NOMO-1 treated with dmso at 0.1 percent for 144 hours (cell line): ENCODE measurements at regions not wholly inside any gene's neighbourhood (a gene's known extent, or its start where the extent isn't known, plus 50 kb on each side); places are given as distances from the start of the nearest gene placed in this dataset.

Experiments
- DNase-seq: peaks from one replicate; lab custom pipeline; 2025; ENCODE audit not compliant: unreplicated experiment; lab: John Stamatoyannopoulos, UW

DNA sequence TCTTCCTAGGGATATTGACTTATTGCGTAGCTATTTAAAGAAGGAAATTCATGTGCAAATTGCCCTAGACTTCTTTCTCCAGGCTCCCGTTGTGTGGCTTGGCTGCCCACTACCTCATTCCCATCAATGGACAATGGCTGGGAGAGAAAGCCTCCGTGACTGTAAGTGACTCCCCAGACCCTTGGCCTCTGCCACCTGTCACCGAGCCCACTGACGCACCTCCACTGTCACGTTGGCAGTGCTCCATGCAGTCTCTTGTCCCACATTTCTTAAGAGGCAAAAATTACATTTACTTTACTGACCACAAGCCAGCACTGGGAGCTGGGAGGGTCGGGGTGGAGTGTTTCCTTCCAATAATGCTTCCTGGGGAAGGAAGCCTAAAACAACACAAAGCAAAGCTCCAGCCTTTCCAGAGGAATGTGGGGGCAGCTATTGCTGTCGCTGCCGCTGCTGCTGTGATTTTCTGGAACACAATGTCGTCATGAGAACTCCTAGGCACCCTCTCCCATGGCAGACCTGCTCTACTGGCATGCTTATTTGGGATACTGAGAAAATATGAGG, 89.7 kb upstream of the STEAP1B start:
- DNase-seq: no peak

DNA sequence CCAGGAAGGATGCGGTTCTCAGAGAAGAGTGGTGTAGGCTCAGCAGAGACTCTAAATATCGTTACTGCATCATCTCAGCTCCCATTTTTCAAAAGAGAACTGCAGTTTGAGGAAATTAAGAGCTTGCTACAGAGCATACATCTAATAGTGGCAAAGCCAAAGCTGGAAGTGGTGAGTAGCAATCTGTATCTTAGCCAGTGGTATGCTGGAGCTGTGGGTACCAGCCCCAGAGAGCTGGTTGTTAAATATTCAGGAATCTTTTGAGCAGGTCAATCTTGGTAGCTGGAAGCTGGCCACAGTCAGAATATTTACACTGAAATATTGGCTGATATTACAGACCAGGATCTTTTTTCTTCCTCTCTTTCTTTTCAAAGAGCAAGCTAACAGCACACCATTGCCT, 88.4 kb upstream of the STEAP1B start:
- no peak for DNase-seq

DNA sequence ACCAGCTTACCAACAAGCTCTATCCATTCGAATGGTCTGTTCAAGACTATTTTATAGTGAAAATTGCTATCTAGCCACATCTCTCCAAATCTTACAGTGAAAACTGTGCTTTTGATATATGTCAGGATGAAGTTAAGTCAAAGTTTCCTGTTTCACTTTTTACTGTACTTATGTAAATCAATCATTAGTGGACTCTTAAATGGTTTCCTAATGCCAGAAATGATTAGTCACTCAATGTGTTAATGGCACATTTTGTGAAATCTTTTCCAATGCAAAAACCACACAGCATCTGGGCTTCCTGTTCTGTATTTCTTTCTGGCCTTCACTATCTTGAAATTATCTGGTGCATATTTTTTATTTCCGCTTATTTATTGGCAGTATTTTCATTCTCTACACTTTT, 87.3 kb upstream of the STEAP1B start:
- peak; percentile 23 for DNase-seq

DNA sequence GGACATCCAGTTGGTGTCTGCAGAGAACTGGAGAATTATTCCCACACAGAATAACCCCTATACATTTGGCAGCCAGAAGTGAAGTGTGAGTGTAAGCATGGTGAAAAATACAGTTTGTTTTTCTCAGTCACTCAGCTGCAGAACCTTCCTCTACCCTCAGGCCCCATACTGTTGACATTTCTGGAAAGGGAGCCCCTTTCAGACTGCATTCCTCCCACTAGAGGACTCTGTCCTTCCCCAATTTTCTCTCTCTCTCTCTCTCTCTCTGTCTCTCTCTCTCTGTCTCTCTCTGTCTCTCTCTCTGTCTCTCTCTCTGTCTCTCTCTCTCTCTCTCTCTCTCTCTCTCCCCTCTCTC, 86.8 kb upstream of the STEAP1B start:
- no peak for DNase-seq

DNA sequence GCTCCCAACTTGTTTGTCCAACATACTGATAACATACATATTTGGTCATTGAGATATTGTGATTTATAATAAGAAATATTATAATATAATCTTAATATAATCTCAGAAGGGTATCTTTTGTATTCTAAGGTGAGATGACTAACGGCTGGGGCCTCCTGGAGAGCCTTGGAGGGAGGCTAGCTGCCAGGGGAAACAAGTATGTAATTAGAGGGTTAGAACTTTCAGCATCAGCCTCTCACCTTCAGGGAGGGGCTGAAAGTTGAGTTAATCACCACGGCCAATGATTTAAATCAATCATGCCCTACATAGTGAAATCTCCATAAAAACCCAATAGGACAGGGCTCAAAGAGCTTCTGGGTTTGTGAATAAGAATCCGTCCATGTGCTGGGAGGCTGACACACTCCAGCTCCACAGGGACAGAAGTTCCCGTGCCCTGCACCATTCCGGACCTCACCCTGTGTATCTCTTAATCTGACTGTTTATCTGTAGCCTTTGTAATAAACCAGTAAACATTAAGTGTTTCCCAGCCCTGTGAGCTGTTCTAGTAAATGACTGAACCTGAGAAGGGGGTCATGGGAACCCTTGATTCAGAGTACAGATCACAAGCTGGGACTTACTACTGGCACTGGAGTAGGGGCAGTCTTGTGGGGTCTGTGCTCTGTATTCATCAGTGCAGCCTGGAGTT, 86.3 kb upstream of the STEAP1B start:
- no peak for DNase-seq

DNA sequence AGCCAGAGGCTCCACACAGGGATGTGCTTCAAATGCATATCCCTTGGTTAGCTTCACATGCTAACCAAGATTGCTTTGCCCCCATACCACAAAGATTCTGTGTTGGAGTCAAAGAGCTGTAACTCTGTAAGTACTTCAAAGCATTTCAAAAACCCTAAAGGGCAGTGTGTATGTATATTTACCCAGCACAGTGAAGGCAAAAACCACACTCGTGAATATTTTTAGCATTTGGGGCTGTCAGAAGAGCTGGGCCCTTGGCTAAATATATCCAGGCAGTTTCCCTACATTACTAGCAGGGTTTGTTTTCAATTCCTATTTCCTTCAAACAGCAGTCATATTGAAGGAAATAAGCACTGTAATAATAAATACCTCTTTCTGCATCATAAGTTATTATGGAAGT, 84.2 kb upstream of the STEAP1B start:
- peak; percentile 36 for DNase-seq

DNA sequence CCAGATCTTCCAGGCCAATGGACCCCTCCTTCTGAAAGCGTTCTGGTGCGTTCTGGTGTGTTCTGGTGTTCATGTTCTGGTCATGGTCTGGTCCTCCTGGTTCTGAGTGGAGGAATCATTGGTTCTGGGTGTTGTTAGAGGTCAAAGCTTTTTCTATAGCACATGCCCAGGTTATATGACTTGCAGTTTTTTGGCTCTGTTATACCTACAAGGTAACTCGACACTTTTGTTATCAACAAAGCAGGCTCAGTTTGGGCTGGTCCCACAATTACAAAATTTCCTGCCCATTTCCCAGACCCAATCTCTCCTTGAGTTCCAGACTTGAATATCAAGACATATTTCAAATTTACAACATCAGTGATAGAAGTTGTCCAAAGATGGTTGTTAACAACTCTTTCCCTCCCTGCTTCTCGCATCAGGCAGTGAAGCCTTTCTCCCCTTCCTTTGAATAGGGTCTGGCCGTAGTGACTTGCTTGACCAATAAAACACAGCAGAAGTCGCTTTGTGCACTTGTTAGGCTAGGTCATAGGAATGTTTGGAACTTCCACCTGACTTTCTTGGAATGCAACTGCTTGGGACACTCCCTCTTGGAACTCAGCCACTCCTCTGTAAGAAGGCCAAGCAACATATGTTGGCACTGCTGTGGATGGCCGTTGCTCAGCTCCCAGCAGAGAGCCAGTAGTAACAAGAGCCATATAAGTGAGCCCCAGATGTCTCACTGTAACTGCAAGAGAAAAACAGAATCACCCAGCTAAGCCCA, 83.1 kb upstream of the STEAP1B start:
- no peak for DNase-seq

DNA sequence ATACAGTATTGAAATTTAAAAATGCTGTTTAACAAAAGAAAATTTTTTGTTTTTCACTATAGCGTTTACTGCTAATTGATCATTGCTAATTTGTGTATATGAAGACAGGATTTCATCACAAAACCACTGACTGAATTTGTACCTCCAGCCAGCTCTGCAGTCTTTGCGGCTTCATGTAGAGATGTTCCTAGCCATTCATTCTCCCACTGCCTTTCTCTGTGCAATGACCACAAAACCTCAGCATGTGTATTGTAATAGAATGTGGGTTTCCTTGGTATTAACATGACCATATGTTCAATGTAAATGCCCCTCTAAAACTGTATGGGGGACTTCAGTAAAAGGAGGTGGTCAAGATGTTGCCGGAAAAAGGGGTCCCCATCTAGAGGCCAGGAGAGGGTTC, 81.1 kb upstream of the STEAP1B start:
- DNase-seq: peak; percentile 69

DNA sequence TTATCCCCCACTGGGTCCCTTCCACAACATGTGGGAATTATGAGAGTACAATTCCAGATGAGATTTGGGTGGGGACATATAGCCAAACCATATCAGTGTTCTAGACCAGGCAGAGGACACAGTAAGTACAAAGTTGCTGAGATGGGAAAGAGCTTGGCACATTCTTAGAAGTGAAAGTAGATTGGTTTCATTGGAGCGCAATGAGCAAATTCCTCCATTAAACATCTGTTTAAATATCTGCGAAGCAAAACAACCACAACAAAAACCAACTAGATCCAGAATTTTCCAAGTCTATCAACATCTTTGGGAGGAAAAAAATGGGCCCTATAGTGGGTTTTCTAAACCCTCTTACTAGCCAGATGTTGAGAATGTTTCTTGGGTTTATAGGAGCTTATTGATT, 80.0 kb upstream of the STEAP1B start:
- no peak for DNase-seq

DNA sequence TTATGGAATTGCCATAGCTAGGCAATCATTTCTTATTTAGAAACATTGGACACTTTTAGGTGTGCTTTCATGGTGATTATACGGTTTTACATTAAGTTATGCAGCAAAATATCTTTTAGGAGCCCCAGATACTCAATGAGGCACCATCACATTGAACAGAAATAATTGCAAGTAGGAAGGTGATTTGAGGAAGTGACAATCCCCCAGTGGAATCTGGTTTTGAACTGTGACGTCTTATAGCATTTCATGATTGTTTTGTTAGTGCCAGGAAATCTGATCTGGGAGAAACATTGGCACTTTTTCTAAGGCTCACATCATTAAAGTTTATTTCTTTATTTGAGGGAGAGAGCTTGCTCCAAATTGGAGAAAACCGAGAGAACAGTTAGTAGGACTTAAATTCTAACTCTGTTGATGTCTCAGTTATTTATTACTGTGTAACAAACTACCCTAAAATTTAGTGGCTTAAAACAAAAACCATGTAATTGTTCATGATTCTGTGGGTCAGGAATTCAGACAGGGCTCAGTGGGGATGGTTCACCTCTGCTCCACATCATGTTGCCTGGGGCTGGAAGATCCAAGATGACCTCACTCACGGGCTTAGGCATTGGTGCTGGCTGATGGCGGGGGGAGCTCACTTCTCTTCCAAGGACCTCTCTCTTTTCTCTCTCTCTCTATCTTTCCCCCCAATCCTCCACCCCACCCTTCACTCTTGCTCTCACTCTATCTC, 78.2 kb upstream of the STEAP1B start:
- no peak for DNase-seq

DNA sequence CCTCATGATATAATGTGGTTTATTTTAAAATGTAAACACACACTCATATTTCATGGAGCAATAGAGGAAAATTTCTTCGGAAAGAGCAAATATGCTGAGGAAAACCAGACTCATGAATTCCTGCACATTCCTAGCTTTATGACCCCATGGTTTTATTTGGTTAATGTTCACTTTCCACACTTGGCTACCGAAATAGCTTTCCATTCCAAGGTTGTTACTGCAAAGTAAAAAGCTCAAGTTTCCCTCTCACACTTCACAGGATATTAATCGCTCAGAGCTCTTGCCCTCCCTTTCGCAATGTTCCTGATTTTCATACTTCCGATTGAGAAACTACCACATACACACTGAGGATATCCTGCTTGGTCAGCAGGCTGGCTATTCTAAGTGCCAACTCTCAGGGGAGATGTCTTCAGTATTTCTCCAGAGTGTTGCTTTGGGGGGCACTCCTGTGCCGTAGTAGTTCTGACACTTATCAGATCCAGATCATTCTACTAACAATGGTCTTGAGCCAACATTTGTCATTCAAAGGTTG, 77.5 kb upstream of the STEAP1B start:
- peak; percentile 77 for DNase-seq

DNA sequence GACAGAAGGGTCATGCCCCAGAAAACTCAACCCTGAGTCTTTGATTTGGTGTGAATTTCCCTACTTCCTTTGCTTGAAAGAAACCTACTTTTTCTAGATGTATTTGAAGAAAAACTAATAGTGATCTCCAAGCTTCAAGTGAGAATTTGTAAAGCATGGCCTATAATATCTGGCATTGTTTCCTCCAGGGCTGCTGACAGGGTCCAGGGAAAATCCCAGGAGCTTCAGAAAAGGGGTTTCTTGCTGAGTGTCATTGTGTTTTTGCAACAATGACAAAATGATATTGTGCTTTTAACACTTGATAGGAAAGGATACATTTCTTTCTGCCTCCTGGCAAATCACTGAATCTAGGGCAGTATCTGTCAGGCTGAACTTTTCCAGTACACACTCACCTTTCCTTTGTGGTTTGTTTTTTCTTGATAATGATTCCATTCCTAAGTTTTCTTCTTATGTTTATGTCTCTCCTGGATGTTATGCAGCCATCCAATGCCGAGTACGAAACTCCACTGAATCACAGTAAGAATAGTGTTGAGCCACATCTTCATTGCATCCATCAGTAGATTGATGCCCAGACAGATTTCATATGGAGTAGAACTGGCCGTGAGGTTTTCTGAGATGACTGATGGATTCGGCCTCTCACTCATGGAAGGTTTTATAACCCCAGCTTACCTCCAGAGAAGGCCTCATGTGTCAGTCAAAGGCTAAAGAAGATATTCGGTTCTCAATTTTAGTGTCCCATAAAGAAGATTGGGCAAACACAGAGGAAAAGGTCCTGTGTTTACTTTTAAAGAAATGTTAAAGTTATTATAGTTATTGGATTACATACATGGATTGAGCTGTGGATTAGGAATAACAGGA, 76.9 kb upstream of the STEAP1B start:
- no peak for DNase-seq

DNA sequence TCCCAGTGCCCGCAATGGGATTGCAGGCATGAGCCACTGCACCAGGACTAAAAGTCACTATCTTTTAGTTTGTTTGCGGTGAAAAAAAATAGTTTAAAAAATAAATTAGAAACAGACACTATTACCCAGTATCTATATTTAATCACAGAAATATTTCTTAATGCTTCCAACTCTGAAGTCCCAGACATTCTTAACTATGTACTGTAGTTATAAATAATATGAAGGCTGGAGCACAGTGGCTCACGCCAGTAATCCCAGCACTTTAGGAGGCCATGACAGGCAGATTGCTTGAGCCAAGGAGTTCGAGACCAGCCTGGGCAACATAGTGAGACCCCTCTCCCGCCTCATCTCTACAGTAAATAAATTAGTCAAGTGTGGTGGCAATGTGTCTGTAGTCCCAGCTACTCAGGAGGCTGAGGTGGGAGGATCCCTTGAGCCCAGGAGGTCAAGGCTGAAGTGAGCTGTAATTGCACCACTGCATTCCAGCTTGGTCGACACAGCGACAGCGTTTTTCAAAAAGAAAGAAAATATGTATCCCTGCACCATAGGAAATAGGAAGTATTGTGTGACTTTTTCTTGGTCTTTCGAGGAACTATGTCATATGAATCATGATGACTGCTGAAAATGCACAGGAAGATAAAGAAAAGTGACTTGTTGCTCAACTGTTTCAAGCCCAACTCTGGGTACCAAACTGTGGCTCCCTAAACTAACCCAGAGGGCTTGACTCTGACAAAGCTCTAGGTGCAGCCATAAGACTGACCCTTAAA, 74.9 kb upstream of the STEAP1B start:
- peak; percentile 20 for DNase-seq

DNA sequence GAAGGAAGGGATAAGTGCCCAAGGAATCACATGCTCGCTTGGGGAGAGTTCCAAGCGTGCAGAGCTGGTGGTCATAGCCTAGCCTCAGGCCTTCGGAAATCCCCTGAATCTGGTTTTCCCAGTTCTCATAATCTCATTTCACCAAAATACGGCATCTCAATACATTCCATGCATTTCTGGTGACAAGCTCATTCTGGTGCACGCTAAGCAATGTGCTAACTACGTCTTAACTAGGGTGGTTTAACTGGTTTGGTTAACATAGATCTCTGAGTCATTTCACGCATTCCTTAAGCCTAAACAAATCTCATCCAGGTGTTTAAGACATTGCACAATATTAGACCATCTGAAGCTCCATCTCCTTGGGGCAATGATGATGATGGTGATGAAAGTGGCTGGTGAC, 72.9 kb upstream of the STEAP1B start:
- no peak for DNase-seq

DNA sequence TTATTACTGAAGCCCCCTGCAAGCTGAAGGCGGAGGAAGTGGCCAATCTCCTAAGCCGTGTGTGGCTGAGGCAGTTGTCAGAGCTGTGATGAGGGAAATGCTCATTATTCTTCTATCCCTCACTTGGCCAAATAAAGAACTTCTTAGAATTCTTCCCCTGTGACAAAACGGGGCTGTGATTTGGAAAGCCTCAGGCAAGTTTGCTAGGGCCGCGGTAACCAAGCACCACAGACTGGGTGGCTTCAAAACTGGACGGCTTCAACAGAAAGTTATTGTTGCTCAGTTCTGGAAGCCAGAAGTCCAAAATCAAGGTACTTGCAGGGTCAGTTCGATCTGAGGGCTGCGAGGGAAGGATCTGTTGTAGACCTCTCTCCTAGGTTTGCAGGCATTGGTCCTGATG, 72.3 kb upstream of the STEAP1B start:
- no peak for DNase-seq

DNA sequence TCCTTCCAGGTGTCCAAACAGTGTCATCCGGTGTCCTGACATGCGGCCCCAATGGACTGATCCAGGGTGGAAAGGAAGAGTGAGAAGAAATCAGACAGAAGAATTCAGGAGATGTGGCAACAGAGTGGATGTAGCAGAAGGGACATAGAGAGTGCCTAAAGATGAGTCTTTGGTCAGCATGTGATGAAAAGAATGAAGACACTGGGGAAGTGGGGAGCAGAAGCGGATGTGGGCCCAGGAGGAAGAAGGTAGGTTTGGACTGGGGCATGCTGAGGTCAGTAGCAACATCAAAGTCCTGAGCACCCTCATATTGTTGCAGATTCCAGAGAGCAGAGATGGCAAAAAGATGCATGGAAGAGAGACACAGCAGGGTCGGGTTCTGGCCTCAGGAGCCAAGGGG, 71.8 kb upstream of the STEAP1B start:
- peak; percentile 26 for DNase-seq

DNA sequence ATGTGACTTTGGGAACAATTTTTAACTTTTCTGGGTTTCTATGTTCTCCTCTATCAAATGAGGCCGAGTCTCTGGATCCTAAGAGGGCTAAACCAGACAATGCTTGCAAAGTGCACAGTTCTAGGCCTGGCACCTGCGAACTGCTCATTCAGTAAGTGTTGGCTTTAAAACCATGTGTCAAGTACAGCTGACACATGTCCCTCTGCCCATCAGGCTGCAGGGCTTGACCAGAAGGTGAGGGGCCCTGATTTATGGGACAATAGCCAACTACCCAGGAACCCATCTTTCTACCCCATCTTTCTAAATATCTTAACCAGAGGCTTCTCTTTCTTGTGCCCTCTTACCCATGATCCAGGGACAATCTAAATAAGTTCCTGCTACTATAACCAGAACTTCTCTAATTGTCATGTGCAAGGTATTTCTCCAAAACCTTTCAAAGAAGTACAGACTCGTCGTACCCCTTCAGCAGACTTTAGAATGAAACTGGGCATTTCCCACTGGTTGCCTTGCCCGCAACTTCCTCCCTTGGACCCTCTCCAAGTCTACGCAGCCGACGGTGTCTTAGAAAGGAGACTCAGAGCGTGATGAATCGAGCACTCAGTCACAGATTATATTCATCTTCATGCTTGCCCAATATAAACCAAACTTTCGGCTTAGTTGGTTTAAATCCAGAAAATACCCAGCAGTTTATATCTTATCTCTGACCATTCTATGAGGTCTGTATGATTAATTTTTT, 69.8 kb upstream of the STEAP1B start:
- DNase-seq: peak; percentile 44

DNA sequence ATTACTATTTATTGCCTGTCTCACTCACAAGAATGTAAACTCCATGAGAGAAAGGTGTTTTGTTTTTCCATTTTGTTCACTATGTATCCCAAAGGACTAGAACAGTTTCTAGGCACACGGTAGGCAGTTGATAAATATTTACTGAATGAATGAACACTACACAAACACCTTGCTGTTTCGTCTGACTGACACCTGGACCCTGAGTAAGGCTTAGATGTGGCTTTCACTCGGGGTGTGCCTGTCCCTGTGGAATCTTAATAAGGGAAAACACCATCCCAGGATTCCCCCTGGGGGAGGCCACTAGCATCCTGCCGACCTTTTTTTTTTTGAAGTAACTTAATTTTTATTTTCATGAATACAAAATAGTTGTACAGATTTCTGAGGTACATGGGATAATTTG, 66.6 kb upstream of the STEAP1B start:
- no peak for DNase-seq

DNA sequence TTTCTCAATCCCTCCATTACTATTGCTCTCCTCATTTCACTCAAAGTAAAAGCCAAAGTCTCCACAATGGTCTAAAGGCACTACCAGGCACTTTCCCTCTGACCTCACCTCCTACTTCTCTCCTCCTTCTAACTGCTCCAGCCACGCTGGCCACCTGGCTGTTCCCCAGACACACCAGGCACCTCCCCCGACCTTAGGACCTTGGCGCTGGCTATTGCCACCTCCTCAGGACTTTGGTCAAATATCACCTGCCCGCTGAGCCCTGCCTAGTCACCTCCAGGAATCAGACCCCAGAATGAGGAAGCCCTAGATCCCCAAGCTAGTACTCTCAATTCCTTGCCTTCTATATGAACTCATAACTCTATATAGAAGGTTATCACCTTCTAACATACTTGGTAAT, 66.2 kb upstream of the STEAP1B start:
- no peak for DNase-seq
